Caki2 (cell line): ENCODE measurements at regions not wholly inside any gene's neighbourhood (a gene's known extent, or its start where the extent isn't known, plus 50 kb on each side); places are given as distances from the start of the nearest gene placed in this dataset.

Source experiments
- DNase-seq: peaks from one replicate; pipeline ENCODE4 v3.0.0-alpha.2; 2015; ENCODE audit warnings: low read depth
- in situ Hi-C: cut with HindIII; loops from 2 replicates; pipeline ENCODE4 v1.10.0; 2016; ENCODE audit warnings: low sequenced_read_pairs, low pct_unique_long_range_greater_than_20kb, mixed read lengths

DNA sequence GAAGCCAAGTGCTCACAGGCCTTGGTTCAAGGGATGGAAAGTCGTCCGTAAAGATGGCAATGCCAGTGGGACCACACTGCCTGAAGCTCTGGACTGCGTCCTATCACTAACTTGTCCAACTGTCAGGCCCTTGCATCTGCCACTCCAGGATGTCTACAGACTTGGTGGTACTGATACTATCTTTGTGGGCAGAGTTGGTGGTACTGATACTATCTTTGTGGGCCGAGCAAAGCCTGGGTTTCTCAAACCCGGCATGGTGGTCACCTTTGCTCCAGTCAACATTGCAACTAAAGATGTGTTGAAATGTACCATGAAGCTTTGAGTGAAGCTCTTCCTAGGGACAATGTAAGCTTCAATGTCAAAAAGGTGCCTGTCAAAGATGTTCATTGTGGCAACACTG, 128.4 kb upstream of the SEL1L start:
- in situ Hi-C loops, result no loop called here

GRCh38 chr14:81662570-81663197, 129.0 kb upstream of the SEL1L start:
- no peak for DNase-seq
- in situ Hi-C loops, result no loop called here

More for the DNA sequence above, 128.4 kb upstream of the SEL1L start:
- DNase-seq, result no peak

GRCh38 chr14:81668626-81669274, 135.1 kb upstream of the SEL1L start:
- in situ Hi-C loops, result no loop called here
- DNase-seq, result no peak

- in situ Hi-C loops, result no loop called here
These were observed 135.7 kb upstream of the SEL1L start for GRCh38 chr14:81669308-81669707.

GRCh38 chr14:81673930-81674329, 140.3 kb upstream of the SEL1L start:
- in situ Hi-C loops, result no loop called here
- no peak for DNase-seq

More at GRCh38 chr14:81669308-81669707, 135.7 kb upstream of the SEL1L start:
- DNase-seq, result no peak

GRCh38 chr14:81676395-81676794, 142.7 kb upstream of the SEL1L start:
- in situ Hi-C loops, result no loop called here
- DNase-seq, result no peak

- in situ Hi-C loops, result no loop called here
- DNase-seq, result no peak
These were observed 143.2 kb upstream of the SEL1L start for GRCh38 chr14:81676879-81677278.

DNA sequence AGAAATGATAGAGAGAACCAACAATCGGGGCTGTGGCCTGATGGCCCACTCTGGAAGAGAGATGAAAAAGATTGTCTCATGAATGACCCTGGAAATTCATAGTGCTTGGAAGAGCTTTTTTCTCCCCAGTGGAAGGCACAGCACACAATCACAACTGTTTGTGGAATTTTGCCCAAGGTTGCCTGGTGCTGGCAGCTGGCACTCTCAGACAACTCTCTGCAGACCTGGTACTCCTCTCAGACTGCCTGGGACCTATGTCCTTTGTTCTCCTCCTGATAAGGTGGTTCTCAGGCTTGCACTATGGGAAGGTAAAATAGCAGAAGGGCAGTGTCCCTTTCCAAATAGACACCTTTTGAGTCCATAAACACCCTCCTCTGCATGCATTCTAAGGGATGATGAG, 144.1 kb upstream of the SEL1L start:
- no peak for DNase-seq
- in situ Hi-C loops, result no loop called here

- no peak for DNase-seq
- in situ Hi-C loops, result no loop called here
These were observed 145.6 kb upstream of the SEL1L start for GRCh38 chr14:81679226-81679625.

DNA sequence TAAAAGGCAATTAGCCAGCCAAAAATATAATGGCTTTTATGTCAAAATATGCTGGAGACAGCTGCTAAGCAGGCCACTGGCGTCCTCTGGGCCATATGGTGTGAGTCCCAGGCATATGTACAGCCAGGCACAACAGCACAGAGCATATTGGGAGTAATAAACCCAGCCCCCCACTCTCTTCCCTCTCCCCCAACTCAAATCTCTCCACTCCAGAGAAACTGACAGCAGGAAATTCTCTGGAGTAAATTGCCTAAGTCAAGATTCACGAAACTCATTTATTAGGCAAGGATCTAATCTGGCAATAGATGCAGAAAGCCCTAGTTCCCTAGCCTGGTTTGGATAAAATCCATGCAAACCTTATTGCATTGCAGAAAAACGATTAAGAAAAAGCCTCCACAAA, 147.9 kb upstream of the SEL1L start:
- in situ Hi-C loops, result no loop called here
- DNase-seq, result no peak

DNA sequence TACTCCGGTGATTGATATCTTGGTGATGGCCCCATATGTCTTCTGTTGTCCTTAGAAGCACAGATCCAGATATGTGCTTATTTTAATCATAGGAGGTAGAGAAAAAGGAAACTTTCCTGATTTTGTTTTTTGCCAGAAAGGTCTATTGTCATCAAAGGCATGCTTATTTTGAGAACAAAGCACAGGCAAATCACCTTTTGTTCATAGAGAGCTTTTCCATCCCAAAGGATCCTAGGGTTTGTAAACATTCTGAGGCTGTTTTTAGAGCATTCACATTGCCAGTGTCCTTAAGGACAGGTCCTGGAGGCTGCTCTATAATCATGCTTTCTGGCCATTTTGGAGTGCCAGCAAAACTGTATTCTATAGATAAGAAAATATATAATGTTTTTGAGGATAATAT, 148.5 kb upstream of the SEL1L start:
- in situ Hi-C loops, result no loop called here
- DNase-seq, result no peak

- no peak for DNase-seq
- in situ Hi-C loops, result no loop called here
These were observed 149.0 kb upstream of the SEL1L start for GRCh38 chr14:81682701-81683100.

DNA sequence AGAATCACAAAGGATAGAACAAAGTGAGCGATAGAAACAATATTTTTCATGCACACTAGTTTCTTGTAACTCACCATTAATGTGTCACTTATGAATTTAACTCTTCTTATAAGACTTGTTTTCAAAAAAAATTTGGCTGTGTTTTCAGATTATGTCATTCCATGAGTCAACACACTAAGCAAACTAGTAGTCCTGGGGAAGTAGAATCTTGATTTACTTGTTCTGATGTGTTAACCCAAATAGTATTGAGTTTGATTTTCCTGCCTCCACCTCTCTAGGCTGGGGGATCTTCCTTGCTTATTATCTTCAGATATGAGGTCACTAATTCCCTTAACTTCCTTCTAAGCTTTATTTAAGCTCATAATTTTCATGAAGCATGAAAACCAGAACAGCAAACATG, 151.0 kb upstream of the SEL1L start:
- DNase-seq, result no peak
- in situ Hi-C loops, result no loop called here

DNA sequence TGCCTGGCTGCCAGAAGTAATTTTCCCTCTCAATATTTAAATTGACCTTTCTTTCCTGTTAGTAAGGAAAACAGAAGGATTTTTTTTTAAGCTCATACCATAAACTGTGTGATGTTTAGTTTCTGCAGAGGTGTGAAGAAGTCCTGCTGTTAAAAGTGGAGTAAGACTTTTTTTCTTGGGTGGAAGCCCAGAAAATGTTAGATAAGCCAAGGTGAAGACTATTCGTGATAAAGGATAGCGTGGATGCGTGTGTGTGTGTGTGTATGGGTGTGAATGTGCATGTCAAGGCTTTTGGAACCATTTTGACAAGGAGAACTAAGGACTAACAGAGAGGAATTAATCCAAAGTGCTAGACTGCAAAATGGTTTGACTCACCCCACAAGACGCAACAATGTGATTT, 152.9 kb upstream of the SEL1L start:
- no peak for DNase-seq
- in situ Hi-C loops, result no loop called here

- DNase-seq, result no peak
- in situ Hi-C loops, result no loop called here
These were observed 158.3 kb upstream of the SEL1L start for GRCh38 chr14:81691931-81692330.

DNA sequence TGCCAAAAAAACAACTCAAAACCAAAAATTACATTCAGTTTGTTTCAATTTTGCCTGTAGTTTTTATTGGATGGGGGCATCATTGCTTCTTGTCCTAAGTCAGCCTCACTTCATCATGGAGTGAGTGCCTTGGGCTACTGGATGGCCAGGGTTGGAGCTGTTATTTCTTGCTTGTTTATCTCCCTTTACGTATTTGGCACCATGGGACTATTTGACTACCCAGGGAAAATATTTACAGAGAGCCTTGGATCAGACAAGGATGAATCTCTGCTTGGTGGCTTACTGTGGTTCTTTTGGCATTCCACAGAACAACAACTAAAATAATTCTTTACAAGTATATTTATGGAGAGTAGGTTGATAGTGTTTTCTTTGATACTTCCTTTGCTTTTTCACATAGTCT, 160.8 kb upstream of the SEL1L start:
- in situ Hi-C loops, result no loop called here
- no peak for DNase-seq

- DNase-seq, result no peak
- in situ Hi-C loops, result no loop called here
These were observed 176.0 kb upstream of the SEL1L start for GRCh38 chr14:81709681-81710080.

DNA sequence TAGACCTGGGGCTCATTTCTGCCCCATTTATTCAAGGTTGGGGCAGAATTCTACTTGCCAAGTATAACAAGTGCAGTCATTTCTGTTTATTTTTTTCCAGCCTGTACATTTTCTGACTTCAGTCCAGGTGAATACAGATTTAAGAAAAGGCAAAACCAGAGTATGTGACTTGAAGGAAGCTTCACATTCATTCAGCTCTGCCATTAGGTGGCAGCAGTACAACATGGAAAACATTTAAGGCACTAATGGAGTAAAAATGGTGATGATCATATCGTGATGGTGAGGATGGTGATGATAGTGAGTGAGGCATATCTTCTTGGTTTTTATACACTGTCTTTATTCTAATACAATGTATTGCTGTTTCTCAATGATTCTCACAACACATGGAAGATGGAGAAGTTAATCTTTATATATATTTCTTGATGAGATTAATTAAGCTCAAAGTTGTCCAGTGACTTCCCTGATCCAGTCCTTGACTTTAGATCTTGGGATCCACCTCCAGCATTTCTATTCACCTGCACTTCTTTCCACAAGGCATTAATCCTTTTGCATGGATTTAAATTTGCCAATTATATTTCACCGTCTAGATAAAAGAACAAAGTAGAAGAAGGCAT, 176.7 kb upstream of the SEL1L start:
- DNase-seq, result peak; percentile 5
- in situ Hi-C loops, result no loop called here

GRCh38 chr14:81715731-81716130, 182.1 kb upstream of the SEL1L start:
- DNase-seq, result no peak
- in situ Hi-C loops, result no loop called here

GRCh38 chr14:81716953-81717352, 183.3 kb upstream of the SEL1L start:
- in situ Hi-C loops, result no loop called here

More at GRCh38 chr14:81716953-81717352, 183.3 kb upstream of the SEL1L start:
- DNase-seq, result no peak
